ENCODE measurements at regions not wholly inside any gene's neighbourhood (a gene's known extent, or its start where the extent isn't known, plus 50 kb on each side); places are given as distances from the start of the nearest gene placed in this dataset.
A peak's percentile ranks its signal among the peaks of the same experiment; 100 is the strongest.
"Not testable (repeated sequence)": the region's sequence is repeated elsewhere in the genome, so short reads cannot be mapped to it uniquely, and the experiment has no call there.

- H2AFZ ChIP-seq (ENCODE audit: low read length, unreplicated experiment); H3K79me2 ChIP-seq (ENCODE audit: control insufficient read depth, insufficient read depth, low read length, unreplicated experiment); H3K4me3 ChIP-seq (ENCODE audit: low read depth, low read length); H3K27me3 ChIP-seq (ENCODE audit: insufficient read depth, low read length); H3K4me1 ChIP-seq (ENCODE audit: control insufficient read depth, insufficient read depth, low read length, unreplicated experiment); H3K36me3 ChIP-seq (ENCODE audit: insufficient read depth, low read length); H3K27ac ChIP-seq (ENCODE audit: low read depth, low read length): not testable (repeated sequence)
These were observed 1370.0 kb downstream of the SUCLG1 start for GRCh38 chr2:83089051-83089450.

- H3K27me3 ChIP-seq (ENCODE audit: insufficient read depth, low read length) = no peaks in the 10 kb centered on the region
- H3K4me1 ChIP-seq (ENCODE audit: control insufficient read depth, insufficient read depth, low read length, unreplicated experiment) = peaks cover 4% of the 10 kb centered on the region
- no peak overlapping the region for H3K27ac ChIP-seq (ENCODE audit: low read depth, low read length)
- no peaks in the 10 kb centered on the region for H3K36me3 ChIP-seq (ENCODE audit: insufficient read depth, low read length)
- H3K4me3 ChIP-seq (ENCODE audit: low read depth, low read length) = no peak overlapping the region
- H2AFZ ChIP-seq (ENCODE audit: low read length, unreplicated experiment) = no peak overlapping the region
- no peaks in the 10 kb centered on the region for H3K79me2 ChIP-seq (ENCODE audit: control insufficient read depth, insufficient read depth, low read length, unreplicated experiment)
These were observed 1373.2 kb downstream of the SUCLG1 start for GRCh38 chr2:83085869-83086268.

GRCh38 chr2:83081826-83082690 lies 1377.0 kb downstream of the SUCLG1 start:
- Histone ChIP-seq H3K79me2 (ENCODE audit: control insufficient read depth, insufficient read depth, low read length, unreplicated experiment) (no peaks in the 10 kb centered on the region), H3K27ac (ENCODE audit: low read depth, low read length) (no peak overlapping the region), H3K36me3 (ENCODE audit: insufficient read depth, low read length) (no peaks in the 10 kb centered on the region), H2AFZ (ENCODE audit: low read length, unreplicated experiment) (peak overlapping the region; percentile 4), H3K4me3 (ENCODE audit: low read depth, low read length) (no peak overlapping the region), H3K4me1 (ENCODE audit: control insufficient read depth, insufficient read depth, low read length, unreplicated experiment) (peaks cover 4% of the 10 kb centered on the region), H3K27me3 (ENCODE audit: insufficient read depth, low read length) (no peaks in the 10 kb centered on the region)

DNA sequence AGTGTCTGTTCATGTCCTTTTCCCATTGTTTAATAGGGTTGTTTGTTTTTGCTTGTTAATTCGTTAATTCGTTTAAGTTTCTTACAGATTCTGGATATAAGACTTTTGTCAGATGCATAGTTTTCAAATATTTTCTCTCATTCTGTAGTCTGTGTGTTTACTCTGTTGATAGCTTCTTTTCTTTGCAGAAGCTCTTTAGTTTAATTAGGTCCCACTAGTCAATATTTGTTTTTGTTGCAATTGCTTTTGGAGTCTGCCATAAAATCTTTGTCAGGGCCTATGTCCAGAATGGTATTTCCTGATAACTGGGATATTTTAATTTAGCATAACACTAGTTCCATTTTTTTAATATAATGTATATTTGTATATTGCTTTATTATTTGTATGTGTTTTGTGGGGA lies 1380.1 kb downstream of the SUCLG1 start:
- Histone ChIP-seq H3K27ac (ENCODE audit: low read depth, low read length) (no peak overlapping the region), H3K4me3 (ENCODE audit: low read depth, low read length) (no peak overlapping the region), H2AFZ (ENCODE audit: low read length, unreplicated experiment) (no peak overlapping the region), H3K4me1 (ENCODE audit: control insufficient read depth, insufficient read depth, low read length, unreplicated experiment) (peaks cover 4% of the 10 kb centered on the region), H3K27me3 (ENCODE audit: insufficient read depth, low read length) (no peaks in the 10 kb centered on the region), H3K36me3 (ENCODE audit: insufficient read depth, low read length) (no peaks in the 10 kb centered on the region), H3K79me2 (ENCODE audit: control insufficient read depth, insufficient read depth, low read length, unreplicated experiment) (no peaks in the 10 kb centered on the region)

- Histone ChIP-seq H3K27me3 (ENCODE audit: insufficient read depth, low read length) (no peaks in the 10 kb centered on the region), H3K4me1 (ENCODE audit: control insufficient read depth, insufficient read depth, low read length, unreplicated experiment) (no peaks in the 10 kb centered on the region), H3K27ac (ENCODE audit: low read depth, low read length) (no peak overlapping the region), H3K36me3 (ENCODE audit: insufficient read depth, low read length) (no peaks in the 10 kb centered on the region), H2AFZ (ENCODE audit: low read length, unreplicated experiment) (no peak overlapping the region), H3K4me3 (ENCODE audit: low read depth, low read length) (no peak overlapping the region), H3K79me2 (ENCODE audit: control insufficient read depth, insufficient read depth, low read length, unreplicated experiment) (no peaks in the 10 kb centered on the region)
These were observed 1386.3 kb downstream of the SUCLG1 start for GRCh38 chr2:83072767-83073166.

- no peaks in the 10 kb centered on the region for H3K4me1 ChIP-seq (ENCODE audit: control insufficient read depth, insufficient read depth, low read length, unreplicated experiment)
- H2AFZ ChIP-seq (ENCODE audit: low read length, unreplicated experiment) = no peak overlapping the region
- no peak overlapping the region for H3K4me3 ChIP-seq (ENCODE audit: low read depth, low read length)
- H3K79me2 ChIP-seq (ENCODE audit: control insufficient read depth, insufficient read depth, low read length, unreplicated experiment) = no peaks in the 10 kb centered on the region
- no peaks in the 10 kb centered on the region for H3K36me3 ChIP-seq (ENCODE audit: insufficient read depth, low read length)
- no peak overlapping the region for H3K27ac ChIP-seq (ENCODE audit: low read depth, low read length)
- H3K27me3 ChIP-seq (ENCODE audit: insufficient read depth, low read length) = no peaks in the 10 kb centered on the region
These were observed 1387.2 kb downstream of the SUCLG1 start for GRCh38 chr2:83071914-83072313.

DNA sequence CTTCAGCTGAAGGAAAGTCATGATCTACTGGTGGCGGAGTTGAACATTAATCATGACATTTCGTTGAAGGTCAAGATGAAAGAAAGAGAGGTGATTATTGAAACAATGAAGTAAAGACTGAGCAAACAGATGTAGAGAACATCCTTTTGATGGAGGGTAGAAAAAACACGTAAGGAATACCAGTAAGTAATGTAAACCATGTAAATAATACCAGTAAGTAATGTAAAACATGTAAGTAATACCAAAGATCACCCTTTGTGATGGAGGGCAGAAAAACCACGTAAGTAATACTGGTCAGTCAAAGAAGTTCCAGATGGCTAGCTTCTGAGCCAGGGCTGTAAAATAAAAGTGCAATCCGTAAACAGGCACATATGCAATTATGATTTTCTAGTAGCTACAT lies 1387.7 kb downstream of the SUCLG1 start:
- Histone ChIP-seq H3K4me3 (ENCODE audit: low read depth, low read length) (no peak overlapping the region), H3K27me3 (ENCODE audit: insufficient read depth, low read length) (no peaks in the 10 kb centered on the region), H3K79me2 (ENCODE audit: control insufficient read depth, insufficient read depth, low read length, unreplicated experiment) (no peaks in the 10 kb centered on the region), H2AFZ (ENCODE audit: low read length, unreplicated experiment) (no peak overlapping the region), H3K36me3 (ENCODE audit: insufficient read depth, low read length) (no peaks in the 10 kb centered on the region), H3K4me1 (ENCODE audit: control insufficient read depth, insufficient read depth, low read length, unreplicated experiment) (no peaks in the 10 kb centered on the region), H3K27ac (ENCODE audit: low read depth, low read length) (no peak overlapping the region)

DNA sequence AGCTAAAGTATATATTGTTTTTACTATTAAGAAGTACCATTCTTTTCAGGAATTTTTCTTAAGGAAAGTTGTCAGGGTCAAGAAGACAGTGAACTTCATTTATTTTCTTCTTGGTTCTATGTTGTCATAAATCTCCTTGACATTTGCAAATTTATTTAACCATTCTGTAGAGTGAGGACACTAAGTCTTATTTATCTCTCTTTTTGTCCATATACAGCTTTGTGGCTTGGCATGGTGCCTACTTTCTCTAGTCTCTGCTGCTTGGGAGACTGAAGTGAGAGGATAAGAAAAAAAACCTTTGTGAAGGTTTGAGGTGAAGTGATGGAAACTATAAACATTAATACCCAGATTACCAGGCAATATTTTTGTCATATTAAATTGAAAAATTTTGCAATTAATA lies 1389.4 kb downstream of the SUCLG1 start:
- no peak overlapping the region for H3K27ac ChIP-seq (ENCODE audit: low read depth, low read length)
- no peak overlapping the region for H3K4me3 ChIP-seq (ENCODE audit: low read depth, low read length)
- H3K36me3 ChIP-seq (ENCODE audit: insufficient read depth, low read length) = no peaks in the 10 kb centered on the region
- H2AFZ ChIP-seq (ENCODE audit: low read length, unreplicated experiment) = no peak overlapping the region
- no peaks in the 10 kb centered on the region for H3K79me2 ChIP-seq (ENCODE audit: control insufficient read depth, insufficient read depth, low read length, unreplicated experiment)
- no peaks in the 10 kb centered on the region for H3K4me1 ChIP-seq (ENCODE audit: control insufficient read depth, insufficient read depth, low read length, unreplicated experiment)
- no peaks in the 10 kb centered on the region for H3K27me3 ChIP-seq (ENCODE audit: insufficient read depth, low read length)

DNA sequence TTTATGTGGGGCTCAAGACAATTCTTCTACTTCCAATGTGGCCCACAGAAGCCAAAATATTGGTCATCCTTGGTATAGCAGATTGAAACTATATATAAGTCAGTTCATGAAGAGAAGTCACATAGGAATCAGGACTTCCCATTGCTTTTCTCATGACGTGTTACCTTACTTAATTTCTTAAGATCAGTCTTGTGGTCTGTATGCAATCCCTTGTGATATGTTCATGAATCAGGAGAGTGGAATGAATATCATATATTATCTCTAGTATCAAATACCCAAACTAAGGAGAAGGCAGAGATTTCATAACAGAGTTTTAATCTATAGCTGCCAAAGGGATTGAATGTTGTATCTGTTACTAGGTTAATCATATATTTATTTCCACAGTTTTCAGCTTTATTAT lies 1390.4 kb downstream of the SUCLG1 start:
- Histone ChIP-seq H3K79me2 (ENCODE audit: control insufficient read depth, insufficient read depth, low read length, unreplicated experiment) (no peaks in the 10 kb centered on the region), H3K36me3 (ENCODE audit: insufficient read depth, low read length) (no peaks in the 10 kb centered on the region), H3K27ac (ENCODE audit: low read depth, low read length) (no peak overlapping the region), H2AFZ (ENCODE audit: low read length, unreplicated experiment) (no peak overlapping the region), H3K4me3 (ENCODE audit: low read depth, low read length) (no peak overlapping the region), H3K4me1 (ENCODE audit: control insufficient read depth, insufficient read depth, low read length, unreplicated experiment) (no peaks in the 10 kb centered on the region), H3K27me3 (ENCODE audit: insufficient read depth, low read length) (no peaks in the 10 kb centered on the region)

DNA sequence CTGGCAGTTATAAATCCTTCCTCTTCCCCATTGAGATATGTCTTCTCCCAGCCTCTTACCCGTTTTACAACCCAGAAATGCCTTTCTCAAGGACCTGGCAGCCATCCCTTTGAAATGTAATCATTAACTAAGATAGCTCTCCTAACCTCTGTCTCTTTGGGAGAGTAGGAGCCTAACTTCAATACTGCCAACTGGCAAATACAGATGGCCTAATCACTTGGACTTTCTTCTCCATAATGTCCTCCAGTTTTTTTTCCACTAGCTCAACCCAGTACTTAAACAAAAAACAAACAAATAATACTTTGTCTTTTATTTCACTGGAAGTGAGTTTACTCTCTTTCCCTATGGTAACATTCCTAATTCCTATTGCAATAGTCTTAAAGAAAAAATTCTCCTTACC lies 1391.1 kb downstream of the SUCLG1 start:
- Histone ChIP-seq H3K4me3 (ENCODE audit: low read depth, low read length) (no peak overlapping the region), H3K4me1 (ENCODE audit: control insufficient read depth, insufficient read depth, low read length, unreplicated experiment) (no peaks in the 10 kb centered on the region), H3K79me2 (ENCODE audit: control insufficient read depth, insufficient read depth, low read length, unreplicated experiment) (no peaks in the 10 kb centered on the region), H3K36me3 (ENCODE audit: insufficient read depth, low read length) (no peaks in the 10 kb centered on the region), H2AFZ (ENCODE audit: low read length, unreplicated experiment) (no peak overlapping the region), H3K27ac (ENCODE audit: low read depth, low read length) (no peak overlapping the region), H3K27me3 (ENCODE audit: insufficient read depth, low read length) (no peaks in the 10 kb centered on the region)

DNA sequence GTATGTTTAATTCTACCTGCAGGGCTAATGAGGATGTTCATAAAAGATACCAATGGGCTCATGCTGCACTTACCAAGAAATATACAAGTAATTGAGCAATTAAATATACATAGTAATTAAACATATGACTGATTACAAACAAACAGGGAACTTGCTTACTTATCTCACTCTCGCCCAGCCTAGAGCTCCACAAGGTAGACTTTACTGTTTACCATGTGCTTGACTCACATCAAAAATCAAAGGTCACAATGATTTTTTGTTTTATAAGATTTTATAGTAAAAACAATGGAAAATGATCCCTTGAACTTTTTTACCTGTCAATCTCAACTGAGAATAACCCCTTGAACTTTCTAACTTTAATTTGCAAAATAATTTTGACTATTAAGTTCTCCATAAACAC lies 1395.1 kb downstream of the SUCLG1 start:
- no peaks in the 10 kb centered on the region for H3K36me3 ChIP-seq (ENCODE audit: insufficient read depth, low read length)
- H3K79me2 ChIP-seq (ENCODE audit: control insufficient read depth, insufficient read depth, low read length, unreplicated experiment) = no peaks in the 10 kb centered on the region
- no peaks in the 10 kb centered on the region for H3K4me1 ChIP-seq (ENCODE audit: control insufficient read depth, insufficient read depth, low read length, unreplicated experiment)
- H3K4me3 ChIP-seq (ENCODE audit: low read depth, low read length) = no peak overlapping the region
- no peaks in the 10 kb centered on the region for H3K27me3 ChIP-seq (ENCODE audit: insufficient read depth, low read length)
- no peak overlapping the region for H2AFZ ChIP-seq (ENCODE audit: low read length, unreplicated experiment)
- no peak overlapping the region for H3K27ac ChIP-seq (ENCODE audit: low read depth, low read length)
